Endothelial cell of umbilical vein (primary cell): ENCODE measurements at regions not wholly inside any gene's neighbourhood (a gene's known extent, or its start where the extent isn't known, plus 50 kb on each side); places are given as distances from the start of the nearest gene placed in this dataset.

Experiments used
- BruUV-seq: library from RNA; stranded (reverse); fragments of 400-500 nt; replicated peaks from 2 replicates; lab custom pipeline; 2021; lab: Mats Ljungman, UMichigan
- CTCF ChIA-PET: fragments of 300-600, 350-600 bp; sonication (Branson Sonifier 250); formaldehyde crosslinking; loops from one replicate; lab custom pipeline; 2021; ENCODE audit warnings: antibody characterized with exemption, inconsistent platforms; lab: Charles Lee
- POLR2A ChIA-PET: fragments of 300-600, 350-600 bp; sonication (Branson Sonifier 250); formaldehyde crosslinking; loops from one replicate; lab custom pipeline; 2021; ENCODE audit warnings: antibody characterized with exemption, inconsistent platforms; lab: Charles Lee
- DNase-seq: peaks from one replicate; pipeline ENCODE4 v3.0.0-alpha.2; 2011; ENCODE audit warnings: low read depth, low spot score
- FAIRE-seq: peaks from 2 replicates; lab custom pipeline; 2011; peaks lifted over from hg19 to GRCh38; lab: Jason Lieb, UNC
- H2AFZ ChIP-seq: 2 replicates; pipeline ENCODE4 v1.6.0; 2012; ENCODE audit warnings: low read depth, low read length, control low read depth, inconsistent platforms
- H3K27ac ChIP-seq: 2 replicates; pipeline ENCODE4 v1.5.1; 2011; ENCODE audit warnings: low read depth, mild to moderate bottlenecking, control low read depth, low read length, moderate library complexity; ENCODE audit not compliant: insufficient read depth
- H3K27me3 ChIP-seq, 2 experiments: 2 replicates each; pipeline versions ENCODE4 v1.6.0 to v1.6.1; 2011; ENCODE audit warnings: low read length in 2 of 2, mixed read lengths in 1 of 2; ENCODE audit not compliant: control insufficient read depth in 2 of 2, insufficient read depth in 2 of 2
- H3K36me3 ChIP-seq, 2 experiments: 2 replicates in 1 of 2; 3 replicates in 1 of 2; pipeline ENCODE4 v1.5.1; 2011; ENCODE audit warnings: low read length in 2 of 2, mild to moderate bottlenecking in 1 of 2, moderate library complexity in 1 of 2; ENCODE audit not compliant: control insufficient read depth in 2 of 2, insufficient read depth in 2 of 2; ENCODE audit errors: extremely low read depth in 1 of 2
- H3K4me1 ChIP-seq: 3 replicates; pipeline ENCODE4 v1.5.1; 2011; ENCODE audit warnings: mild to moderate bottlenecking, low read length; ENCODE audit not compliant: control insufficient read depth, insufficient read depth; ENCODE audit errors: extremely low read depth
- H3K4me2 ChIP-seq: 2 replicates; pipeline ENCODE4 v1.6.1; 2011; ENCODE audit warnings: low read length, control low read depth, mixed read lengths; ENCODE audit not compliant: insufficient read depth
- H3K4me3 ChIP-seq, 3 experiments: fragments of 200-600 bp in 1 of 3; sonication (generic), shearing (Covaris generic) in 1 of 3; replicated peaks in 1 of 3; 2 replicates each; pipeline ENCODE4 v1.5.1; 2011 to 2016; ENCODE audit warnings: control low read depth in 3 of 3, low read length in 3 of 3, mild to moderate bottlenecking in 2 of 3, inconsistent platforms in 1 of 3, low read depth in 1 of 3, moderate library complexity in 1 of 3; ENCODE audit not compliant: insufficient read depth in 1 of 3
- H3K79me2 ChIP-seq: 2 replicates; pipeline ENCODE4 v1.6.0; 2012; ENCODE audit warnings: low read length, inconsistent platforms; ENCODE audit not compliant: control insufficient read depth, insufficient read depth
- H3K9ac ChIP-seq: replicated peaks from 2 replicates; pipeline ENCODE3; 2011; ENCODE audit warnings: low read length, control low read depth; ENCODE audit not compliant: insufficient read depth; ENCODE audit errors: extremely low read depth
- H3K9me1 ChIP-seq: replicated peaks from 3 replicates; pipeline ENCODE4 v1.6.0; 2011; ENCODE audit warnings: mild to moderate bottlenecking, low read length; ENCODE audit not compliant: control insufficient read depth, insufficient read depth; ENCODE audit errors: extremely low read depth
- H3K9me3 ChIP-seq: replicated peaks from 2 replicates; pipeline ENCODE4 v1.5.1; 2012; ENCODE audit warnings: low read length, inconsistent platforms; ENCODE audit not compliant: control insufficient read depth, insufficient read depth
- H4K20me1 ChIP-seq: replicated peaks from 2 replicates; pipeline ENCODE3; 2011; ENCODE audit warnings: mild to moderate bottlenecking, low read length; ENCODE audit not compliant: control insufficient read depth, insufficient read depth; ENCODE audit errors: extremely low read depth
- EZH2 ChIP-seq: IDR thresholded peaks from 2 replicates; pipeline ENCODE4 v1.6.1; 2012; ENCODE audit warnings: borderline replicate concordance, low read depth, mild to moderate bottlenecking, moderate library complexity, low read length, inconsistent platforms; ENCODE audit not compliant: severe bottlenecking
- FOS ChIP-seq: IDR thresholded peaks from 2 replicates; pipeline ENCODE4 v1.6.1; 2011; ENCODE audit warnings: mild to moderate bottlenecking, low read length, moderate library complexity, borderline replicate concordance; ENCODE audit not compliant: insufficient read depth
- GATA2 ChIP-seq: IDR thresholded peaks from 2 replicates; pipeline ENCODE4 v1.7.0; 2011; ENCODE audit warnings: low read depth, mild to moderate bottlenecking, moderate library complexity, mixed read lengths, low read length; ENCODE audit not compliant: insufficient read length, insufficient read depth
- JUN ChIP-seq: IDR thresholded peaks from 2 replicates; pipeline ENCODE4 v1.6.1; 2011; ENCODE audit warnings: borderline replicate concordance, low read depth; ENCODE audit not compliant: insufficient read length, insufficient read depth
- MYC ChIP-seq: IDR thresholded peaks from one replicate; pipeline ENCODE4 v1.6.1; 2011; ENCODE audit warnings: mild to moderate bottlenecking, low read depth, low read length
- POLR2A ChIP-seq: IDR thresholded peaks from 2 replicates; pipeline ENCODE4 v1.6.1; 2012; ENCODE audit warnings: low read depth, mild to moderate bottlenecking, control low read depth, low read length
- POLR2AphosphoS5 ChIP-seq: IDR thresholded peaks from 2 replicates; pipeline ENCODE4 v1.6.1; 2012; ENCODE audit warnings: low read depth, mild to moderate bottlenecking, control low read depth, low read length, moderate library complexity; ENCODE audit not compliant: insufficient read depth
- dilution Hi-C: fragments of 300-500 bp; cut with MboI; formaldehyde crosslinking; loops from one replicate; pipeline ENCODE4 v1.15.0; 2019; ENCODE audit warnings: low sequenced_read_pairs; ENCODE audit not compliant: extremely low pct_ligation_motif_present
- intact Hi-C: fragments of 100-400 bp; cut with micrococcal nuclease; formaldehyde crosslinking; loops from one replicate; pipeline ENCODE4 v1.10.0; 2022
- TF ChIP-seq, protein P1 (sequence below): IDR thresholded peaks from 2 replicates; pipeline ENCODE4 v1.6.1; 2011; ENCODE audit not compliant: insufficient read depth, insufficient read length
- TF ChIP-seq, protein P2 (sequence below), 2 donors: IDR thresholded peaks; 1 replicate in 1 of 2; 2 replicates in 1 of 2; pipeline ENCODE4 v1.5.1; 2011; ENCODE audit warnings: low read length in 2 of 2, mild to moderate bottlenecking in 2 of 2, moderate library complexity in 2 of 2, control low read depth in 1 of 2, inconsistent platforms in 1 of 2, low read depth in 1 of 2; ENCODE audit not compliant: insufficient read depth in 1 of 2; ENCODE audit errors: extremely low read depth in 1 of 2

DNA sequence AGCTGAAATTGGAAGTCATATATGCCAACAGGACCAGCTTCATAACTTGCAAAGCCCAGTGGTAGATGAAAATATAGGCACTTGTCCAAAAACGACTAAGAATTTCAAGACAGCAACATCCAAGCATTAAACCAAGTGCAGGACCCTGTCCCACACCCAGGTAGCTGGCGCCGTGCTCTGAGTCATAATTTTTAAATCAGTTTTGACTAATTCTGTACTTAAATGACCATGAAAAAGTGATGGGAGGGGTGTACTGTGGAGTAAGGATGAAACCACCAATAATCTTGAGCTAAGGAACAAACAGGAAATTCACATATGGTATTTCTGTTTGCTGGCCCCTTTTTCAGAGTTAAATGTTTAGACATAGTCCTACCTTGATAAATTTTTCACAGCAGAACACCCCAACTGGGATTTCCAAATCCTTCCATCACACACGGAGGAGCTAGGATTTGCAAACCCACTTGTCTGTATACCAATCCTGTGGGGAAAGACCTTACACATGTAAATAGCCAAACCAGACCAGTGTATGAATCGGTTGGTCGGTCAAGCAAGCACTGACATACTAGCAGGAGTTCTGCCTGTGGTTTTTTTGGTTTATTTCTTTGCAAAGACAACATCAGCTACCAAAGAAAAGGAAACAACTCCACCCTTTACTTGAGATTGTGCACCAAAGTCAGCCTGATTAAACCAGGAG, 235.7 kb upstream of the RAB4A start:
- H4K20me1 ChIP-seq: no peaks in the 10 kb centered on the region
- DNase-seq: no peak
- H2AFZ ChIP-seq: no peak overlapping the region
- POLR2A ChIA-PET: no interaction called here
- H3K4me2 ChIP-seq: no peak overlapping the region
- dilution Hi-C loops (no loop called here), intact Hi-C loops (no loop called here)
- H3K79me2 ChIP-seq: no peaks in the 10 kb centered on the region
- CTCF ChIA-PET: interaction anchor here (1.2 to 1.5 kb wide), 2 partner anchors 9 to 25 kb away, joined by 3 to 4 read pairs; no protein-coding TSS in a partner anchor
- no peak overlapping the region for H3K9ac ChIP-seq
- H3K27ac ChIP-seq: no peak overlapping the region
- H3K9me3 ChIP-seq: no peaks in the 10 kb centered on the region
- H3K9me1 ChIP-seq: no peaks in the 10 kb centered on the region
- H3K4me3 ChIP-seq: no peak overlapping the region
- FAIRE-seq: no peak
- BruUV-seq: no TSS peak
- TF ChIP-seq POLR2A (no peak), MYC (no peak), EZH2 (no peak), JUN (no peak), GATA2 (no peak), FOS (no peak), POLR2AphosphoS5 (no peak)
- TF ChIP-seq, protein P1, sequence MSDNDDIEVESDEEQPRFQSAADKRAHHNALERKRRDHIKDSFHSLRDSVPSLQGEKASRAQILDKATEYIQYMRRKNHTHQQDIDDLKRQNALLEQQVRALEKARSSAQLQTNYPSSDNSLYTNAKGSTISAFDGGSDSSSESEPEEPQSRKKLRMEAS: no peak
- TF ChIP-seq, protein P2, sequence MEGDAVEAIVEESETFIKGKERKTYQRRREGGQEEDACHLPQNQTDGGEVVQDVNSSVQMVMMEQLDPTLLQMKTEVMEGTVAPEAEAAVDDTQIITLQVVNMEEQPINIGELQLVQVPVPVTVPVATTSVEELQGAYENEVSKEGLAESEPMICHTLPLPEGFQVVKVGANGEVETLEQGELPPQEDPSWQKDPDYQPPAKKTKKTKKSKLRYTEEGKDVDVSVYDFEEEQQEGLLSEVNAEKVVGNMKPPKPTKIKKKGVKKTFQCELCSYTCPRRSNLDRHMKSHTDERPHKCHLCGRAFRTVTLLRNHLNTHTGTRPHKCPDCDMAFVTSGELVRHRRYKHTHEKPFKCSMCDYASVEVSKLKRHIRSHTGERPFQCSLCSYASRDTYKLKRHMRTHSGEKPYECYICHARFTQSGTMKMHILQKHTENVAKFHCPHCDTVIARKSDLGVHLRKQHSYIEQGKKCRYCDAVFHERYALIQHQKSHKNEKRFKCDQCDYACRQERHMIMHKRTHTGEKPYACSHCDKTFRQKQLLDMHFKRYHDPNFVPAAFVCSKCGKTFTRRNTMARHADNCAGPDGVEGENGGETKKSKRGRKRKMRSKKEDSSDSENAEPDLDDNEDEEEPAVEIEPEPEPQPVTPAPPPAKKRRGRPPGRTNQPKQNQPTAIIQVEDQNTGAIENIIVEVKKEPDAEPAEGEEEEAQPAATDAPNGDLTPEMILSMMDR (IDR thresholded peaks at IDR 0.05; ENCODE audit: extremely low read depth in 1 of 2, insufficient read depth in 1 of 2, low read depth in 1 of 2, low read length in 2 of 2): no peak
- peaks cover 0 to 6% of the 10 kb centered on the region in 2 experiments for H3K27me3 ChIP-seq
- H3K4me1 ChIP-seq: peaks cover 11% of the 10 kb centered on the region
- H3K36me3 ChIP-seq: no peaks in the 10 kb centered on the region
